ENCODE measurements at regions not wholly inside any gene's neighbourhood (a gene's known extent, or its start where the extent isn't known, plus 50 kb on each side); places are given as distances from the start of the nearest gene placed in this dataset.

GRCh38 chr2:81136296-81136695, 831.7 kb upstream of the LRRTM1 start:
- ChIA-PET CTCF (no interaction called here), POLR2A (no interaction called here)
- peaks cover 18% of the 10 kb centered on the region; the same call in 2 of the 3 replicates for H3K9me3 ChIP-seq
- H3K4me2 ChIP-seq = no peak overlapping the region
- H3K4me3 ChIP-seq = no peak overlapping the region
- no peak overlapping the region for H3K27ac ChIP-seq
- no peak for TF ChIP-seq TP53 (CRISPR knock-in tag; IDR thresholded peaks at IDR 0.05)
- TF ChIP-seq RNF2 (IDR thresholded peaks at IDR 0.05; ENCODE audit: borderline replicate concordance, low read depth) = no peak
- no peak for TF ChIP-seq MAZ (IDR thresholded peaks at IDR 0.05; ENCODE audit: borderline replicate concordance, low read depth, low read length)
- no peak for TF ChIP-seq HEYL (CRISPR knock-in tag; IDR thresholded peaks at IDR 0.05)
- no peak for TF ChIP-seq MAX (IDR thresholded peaks at IDR 0.05)
- no peak for TF ChIP-seq CTCF (IDR thresholded peaks at IDR 0.05)
- no peak for TF ChIP-seq JUN (IDR thresholded peaks at IDR 0.05)
- TF ChIP-seq ELK1 (IDR thresholded peaks at IDR 0.05; ENCODE audit: low read depth, low read length) = no peak
- H3K4me1 ChIP-seq = no peaks in the 10 kb centered on the region
- FAIRE-seq (no peak), DNase-seq (ENCODE audit: low read depth in 1 of 2, low spot score in 1 of 2) (no peak), ATAC-seq (no peak)

GRCh38 chr2:81097361-81097760, 792.8 kb upstream of the LRRTM1 start:
- Histone ChIP-seq H3K4me1 (no peaks in the 10 kb centered on the region), H3K4me2 (no peak overlapping the region), H3K27ac (no peak overlapping the region), H3K9me3 (peaks cover 3% of the 10 kb centered on the region; the same call in 2 of the 3 replicates), H3K4me3 (no peak overlapping the region)
- no peak for ATAC-seq
- POLR2A ChIA-PET = no interaction called here
- TF ChIP-seq TP53 (CRISPR knock-in tag; IDR thresholded peaks at IDR 0.05) (no peak), FOSB (CRISPR knock-in tag; IDR thresholded peaks at IDR 0.05) (no peak), SMC3 (IDR thresholded peaks at IDR 0.05) (no peak), NPAS2 (CRISPR knock-in tag; IDR thresholded peaks at IDR 0.05; ENCODE audit: borderline replicate concordance) (no peak), HDAC2 (IDR thresholded peaks at IDR 0.05) (no peak), ZSCAN20 (CRISPR knock-in tag; IDR thresholded peaks at IDR 0.05) (no peak), ZFP36 (IDR thresholded peaks at IDR 0.05; ENCODE audit: borderline replicate concordance, partially characterized antibody) (no peak), EP300 (IDR thresholded peaks at IDR 0.05) (no peak), POLR2AphosphoS2 (conservative IDR thresholded peaks at IDR 0.05; ENCODE audit: low read length) (no peak), HMGXB4 (CRISPR knock-in tag; IDR thresholded peaks at IDR 0.05; ENCODE audit: borderline replicate concordance) (no peak)
- no peak for FAIRE-seq
- no peak for DNase-seq (ENCODE audit: low read depth in 1 of 2, low spot score in 1 of 2)
- CTCF ChIA-PET = no interaction called here
- WGBS (ENCODE audit: missing lambda C conversion rate) = 0% methylated on average over 1 of the region's 1 CpG

GRCh38 chr2:81093031-81093430, 788.5 kb upstream of the LRRTM1 start:
- ATAC-seq (no peak), DNase-seq (ENCODE audit: low read depth in 1 of 2, low spot score in 1 of 2) (peak in 1 of 2 experiments; percentile 1), FAIRE-seq (no peak)
- CTCF ChIA-PET = no interaction called here
- no peak overlapping the region for H3K4me2 ChIP-seq
- POLR2A ChIA-PET = no interaction called here
- H3K4me1 ChIP-seq = no peaks in the 10 kb centered on the region
- TF ChIP-seq HOXB13 (CRISPR knock-in tag; IDR thresholded peaks at IDR 0.05; ENCODE audit: low read depth) (no peak), ATOH8 (CRISPR knock-in tag; IDR thresholded peaks at IDR 0.05; ENCODE audit: low read depth) (no peak), HEYL (CRISPR knock-in tag; IDR thresholded peaks at IDR 0.05) (no peak), TP53 (CRISPR knock-in tag; IDR thresholded peaks at IDR 0.05) (no peak)
- H3K4me3 ChIP-seq = no peak overlapping the region
- no peak overlapping the region for H3K27ac ChIP-seq
- peaks cover 3% of the 10 kb centered on the region; the same call in 2 of the 3 replicates for H3K9me3 ChIP-seq
